Fibroblast of upper back skin (primary cell): ENCODE measurements at regions not wholly inside any gene's neighbourhood (a gene's known extent, or its start where the extent isn't known, plus 50 kb on each side); places are given as distances from the start of the nearest gene placed in this dataset.

ENCODE experiments used
- DNase-seq: peaks from one replicate; pipeline ENCODE4 v3.0.0-alpha.2; 2013

- DNase-seq = no peak
These were observed 174.4 kb upstream of the LPP start for GRCh38 chr3:187979564-187979963.

- DNase-seq = no peak
These were observed 173.1 kb upstream of the LPP start for GRCh38 chr3:187980861-187981260.

- DNase-seq = no peak
These were observed 171.8 kb upstream of the LPP start for GRCh38 chr3:187982142-187982541.

GRCh38 chr3:187983484-187984124, 170.4 kb upstream of the LPP start:
- DNase-seq = no peak

- DNase-seq = peak; percentile 46
These were observed 168.3 kb upstream of the LPP start for GRCh38 chr3:187985647-187986046.

GRCh38 chr3:187986514-187986934, 167.4 kb upstream of the LPP start:
- DNase-seq = peak; percentile 93

- DNase-seq = no peak
These were observed 166.8 kb upstream of the LPP start for GRCh38 chr3:187987187-187987586.

GRCh38 chr3:187987924-187988323, 166.0 kb upstream of the LPP start:
- no peak for DNase-seq

- DNase-seq = peak; percentile 41
These were observed 164.3 kb upstream of the LPP start for GRCh38 chr3:187989575-187990153.

GRCh38 chr3:187992609-187993008, 161.3 kb upstream of the LPP start:
- peak; percentile 36 for DNase-seq

- peak; percentile 92 for DNase-seq
These were observed 159.5 kb upstream of the LPP start for GRCh38 chr3:187994221-187995042.

- no peak for DNase-seq
These were observed 158.9 kb upstream of the LPP start for GRCh38 chr3:187995043-187995400.

GRCh38 chr3:187995667-187996066, 158.3 kb upstream of the LPP start:
- DNase-seq = no peak

GRCh38 chr3:187996609-187997008, 157.3 kb upstream of the LPP start:
- DNase-seq = no peak

GRCh38 chr3:187997490-187997889, 156.5 kb upstream of the LPP start:
- DNase-seq = peak; percentile 50

- DNase-seq = no peak
These were observed 155.9 kb upstream of the LPP start for GRCh38 chr3:187997946-187998561.

- no peak for DNase-seq
These were observed 155.3 kb upstream of the LPP start for GRCh38 chr3:187998611-187999010.

GRCh38 chr3:187999821-188000220, 154.1 kb upstream of the LPP start:
- DNase-seq = no peak

- DNase-seq = no peak
These were observed 153.5 kb upstream of the LPP start for GRCh38 chr3:188000361-188000861.

GRCh38 chr3:188001093-188001492, 152.9 kb upstream of the LPP start:
- no peak for DNase-seq

- no peak for DNase-seq
These were observed 152.0 kb upstream of the LPP start for GRCh38 chr3:188001926-188002325.

- no peak for DNase-seq
These were observed 151.3 kb upstream of the LPP start for GRCh38 chr3:188002626-188003138.
